ENCODE measurements at regions not wholly inside any gene's neighbourhood (a gene's known extent, or its start where the extent isn't known, plus 50 kb on each side); places are given as distances from the start of the nearest gene placed in this dataset.
"Not testable (repeated sequence)": the region's sequence is repeated elsewhere in the genome, so short reads cannot be mapped to it uniquely, and the experiment has no call there.

DNA sequence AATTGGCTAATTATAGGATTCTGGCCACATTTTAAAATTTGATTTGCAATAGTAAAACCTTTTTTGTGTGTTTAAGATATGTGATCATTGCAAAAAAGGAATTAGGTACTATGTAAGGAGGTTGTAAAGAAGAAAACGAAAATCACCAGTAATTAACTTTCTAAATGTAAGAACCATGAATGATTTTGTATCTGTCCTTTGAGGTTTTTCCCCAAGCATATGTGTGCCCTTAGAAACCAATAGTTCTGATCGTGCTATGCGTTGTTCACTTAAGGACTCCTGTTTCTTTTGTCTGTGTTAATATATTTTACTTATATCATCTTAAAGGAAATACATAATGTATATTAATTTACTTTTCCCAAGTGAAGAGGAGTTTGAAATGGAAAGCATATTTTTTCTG is 410.2 kb downstream of the PSAT1 start:
- no peak overlapping the region for H3K4me3 Mint-ChIP-seq
- no peaks in the 10 kb centered on the region for H3K27me3 Mint-ChIP-seq
- H3K27ac Mint-ChIP-seq (ENCODE audit: low read depth) = no peak overlapping the region
- ATAC-seq (replicated peaks; ENCODE audit: extremely low read depth, poor library complexity, severe bottlenecking) (no peak), DNase-seq (ENCODE audit: low spot score in 2 of 2) (no peak)
- peaks cover 2% of the 10 kb centered on the region for H3K36me3 Mint-ChIP-seq (ENCODE audit: insufficient read depth)
- peaks cover 7% of the 10 kb centered on the region for H3K9me3 Mint-ChIP-seq
- H3K4me1 Mint-ChIP-seq = no peaks in the 10 kb centered on the region

DNA sequence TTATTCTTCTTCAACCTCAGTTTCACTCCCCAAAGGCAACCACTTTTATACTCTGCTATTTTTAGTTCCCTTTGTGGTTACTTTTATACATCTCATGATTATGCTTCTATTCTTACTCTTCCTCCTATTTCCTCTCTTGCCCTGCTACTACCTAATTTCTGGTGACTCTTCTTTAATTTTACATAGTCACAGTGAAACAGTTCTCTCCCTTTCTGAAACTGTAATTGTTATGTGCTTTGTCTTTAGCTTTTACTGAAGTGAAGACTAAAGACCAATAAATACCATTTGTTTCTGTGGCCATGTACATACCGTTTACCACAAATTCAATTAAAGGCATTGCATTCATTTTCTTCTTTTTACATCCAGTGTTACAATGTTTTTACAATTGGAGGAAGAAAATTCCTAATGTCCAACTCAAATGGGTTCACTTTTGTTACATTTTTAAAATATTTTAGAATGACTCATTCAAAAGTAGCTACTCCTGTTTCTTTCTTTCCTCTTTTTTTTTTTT is 410.6 kb downstream of the PSAT1 start:
- H3K4me1 Mint-ChIP-seq = no peaks in the 10 kb centered on the region
- peaks cover 2% of the 10 kb centered on the region for H3K36me3 Mint-ChIP-seq (ENCODE audit: insufficient read depth)
- no peaks in the 10 kb centered on the region for H3K27me3 Mint-ChIP-seq
- no peak overlapping the region for H3K4me3 Mint-ChIP-seq
- peaks cover 11% of the 10 kb centered on the region for H3K9me3 Mint-ChIP-seq
- ATAC-seq (replicated peaks; ENCODE audit: extremely low read depth, poor library complexity, severe bottlenecking) (no peak), DNase-seq (ENCODE audit: low spot score in 2 of 2) (no peak)
- no peak overlapping the region for H3K27ac Mint-ChIP-seq (ENCODE audit: low read depth)

GRCh38 chr9:78712903-78713613 is 416.1 kb downstream of the PSAT1 start:
- no peaks in the 10 kb centered on the region for H3K4me1 Mint-ChIP-seq
- H3K4me3 Mint-ChIP-seq = no peak overlapping the region
- ATAC-seq (replicated peaks; ENCODE audit: extremely low read depth, poor library complexity, severe bottlenecking) (no peak), DNase-seq (ENCODE audit: low spot score in 2 of 2) (no peak)
- H3K27ac Mint-ChIP-seq (ENCODE audit: low read depth) = no peak overlapping the region
- peaks cover 2% of the 10 kb centered on the region for H3K36me3 Mint-ChIP-seq (ENCODE audit: insufficient read depth)
- peaks cover 13% of the 10 kb centered on the region for H3K9me3 Mint-ChIP-seq
- H3K27me3 Mint-ChIP-seq = no peaks in the 10 kb centered on the region

DNA sequence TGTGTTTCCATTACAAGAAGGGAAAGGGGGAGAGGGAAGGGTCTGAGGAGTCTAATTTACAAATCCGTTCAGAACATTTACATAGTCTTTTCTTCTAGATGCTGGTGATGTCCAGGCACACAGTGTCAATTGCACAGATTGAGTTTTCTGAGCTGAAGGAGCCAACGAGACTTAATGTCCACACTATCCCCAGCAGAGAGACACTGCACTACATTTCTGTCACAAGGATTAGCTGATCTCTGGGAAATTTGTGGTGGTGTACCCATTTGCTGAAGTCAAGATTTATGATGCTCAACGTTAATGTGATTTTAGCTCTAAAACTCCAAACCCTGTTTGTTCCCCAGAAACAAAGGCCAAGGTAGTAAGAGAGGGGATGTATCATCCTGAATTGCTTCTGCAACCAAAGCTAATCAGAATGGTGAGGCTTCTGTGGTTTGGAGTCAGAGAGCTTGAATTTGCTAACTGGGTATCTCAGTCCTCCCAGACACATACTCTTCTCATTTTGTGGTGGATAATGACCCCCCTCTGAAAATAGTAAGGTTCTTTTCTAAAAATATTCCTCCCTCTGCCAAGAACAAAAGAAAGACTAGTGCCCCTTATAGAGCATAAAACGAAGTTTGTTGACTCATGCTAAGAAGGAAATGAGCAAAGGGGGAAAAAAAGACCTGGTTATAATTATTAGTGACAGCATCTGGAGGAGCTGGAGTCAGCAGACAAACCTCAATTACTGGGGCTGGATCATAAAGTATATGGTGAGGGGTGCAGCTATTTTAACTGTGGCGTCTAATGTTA is 416.9 kb downstream of the PSAT1 start:
- Mint-ChIP-seq H3K4me1 (no peaks in the 10 kb centered on the region), H3K27me3 (no peaks in the 10 kb centered on the region), H3K9me3 (peaks cover 10% of the 10 kb centered on the region), H3K4me3 (no peak overlapping the region), H3K36me3 (ENCODE audit: insufficient read depth) (peaks cover 2% of the 10 kb centered on the region), H3K27ac (ENCODE audit: low read depth) (no peak overlapping the region)
- ATAC-seq (replicated peaks; ENCODE audit: extremely low read depth, poor library complexity, severe bottlenecking) (no peak), DNase-seq (ENCODE audit: low spot score in 2 of 2) (no peak)

DNA sequence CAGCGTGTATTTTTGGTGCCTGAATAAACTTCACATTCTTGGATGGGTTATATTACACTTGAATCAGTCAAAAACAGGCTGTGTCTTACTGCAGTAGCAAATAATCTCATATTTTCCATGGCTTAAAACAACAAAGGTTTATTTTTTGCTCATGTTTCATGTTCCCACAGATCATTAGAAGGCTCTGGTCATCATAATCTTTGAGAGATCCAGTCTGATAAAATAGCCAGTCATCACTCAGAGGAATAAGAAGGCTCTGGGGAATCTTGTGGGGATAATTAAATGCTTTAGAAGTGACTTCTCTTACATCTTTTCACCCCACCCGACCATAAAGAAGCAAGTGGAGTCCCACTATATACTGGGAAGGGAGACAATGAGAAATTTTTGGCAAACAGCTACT is 417.7 kb downstream of the PSAT1 start:
- no peak overlapping the region for H3K4me3 Mint-ChIP-seq
- DNase-seq (ENCODE audit: low spot score in 2 of 2) (no peak), ATAC-seq (replicated peaks; ENCODE audit: extremely low read depth, poor library complexity, severe bottlenecking) (no peak)
- no peaks in the 10 kb centered on the region for H3K4me1 Mint-ChIP-seq
- no peak overlapping the region for H3K27ac Mint-ChIP-seq (ENCODE audit: low read depth)
- H3K27me3 Mint-ChIP-seq = no peaks in the 10 kb centered on the region
- peaks cover 2% of the 10 kb centered on the region for H3K36me3 Mint-ChIP-seq (ENCODE audit: insufficient read depth)
- H3K9me3 Mint-ChIP-seq = peaks cover 10% of the 10 kb centered on the region

DNA sequence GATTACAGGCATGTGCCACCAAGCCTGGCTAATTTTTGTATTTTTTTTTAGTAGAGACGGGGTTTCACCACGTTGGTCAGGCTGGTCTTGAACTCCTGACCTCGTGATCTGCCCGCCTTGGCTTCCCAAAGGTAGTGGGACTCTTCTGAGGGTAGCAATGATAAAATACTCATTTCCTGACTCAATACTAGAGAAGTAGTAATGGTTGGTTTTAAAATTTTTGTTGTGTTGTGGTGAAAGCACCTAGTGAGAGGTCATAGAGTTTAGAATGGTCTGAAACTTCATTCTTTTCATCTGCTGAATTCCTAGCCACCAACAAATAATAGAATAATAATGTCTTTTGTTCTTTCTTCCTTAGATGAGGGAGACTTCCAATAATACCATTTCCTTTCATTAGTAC is 422.1 kb downstream of the PSAT1 start:
- not testable (repeated sequence) for H3K4me3 Mint-ChIP-seq; H3K27ac Mint-ChIP-seq (ENCODE audit: low read depth); DNase-seq (ENCODE audit: low spot score in 2 of 2)

GRCh38 chr9:78724896-78725295 is 428.0 kb downstream of the PSAT1 start:
- DNase-seq (ENCODE audit: low spot score in 2 of 2) (no peak), ATAC-seq (replicated peaks; ENCODE audit: extremely low read depth, poor library complexity, severe bottlenecking) (no peak)
- Mint-ChIP-seq H3K4me3 (no peak overlapping the region), H3K4me1 (no peaks in the 10 kb centered on the region), H3K36me3 (ENCODE audit: insufficient read depth) (peaks cover 2% of the 10 kb centered on the region), H3K27me3 (no peaks in the 10 kb centered on the region), H3K9me3 (peaks cover 30% of the 10 kb centered on the region), H3K27ac (ENCODE audit: low read depth) (no peak overlapping the region)

More for the DNA sequence above, 422.1 kb downstream of the PSAT1 start:
- not testable (repeated sequence) for H3K36me3 Mint-ChIP-seq (ENCODE audit: insufficient read depth); ATAC-seq (replicated peaks; ENCODE audit: extremely low read depth, poor library complexity, severe bottlenecking); H3K4me1 Mint-ChIP-seq; H3K27me3 Mint-ChIP-seq; H3K9me3 Mint-ChIP-seq

- H3K27ac Mint-ChIP-seq (ENCODE audit: low read depth) = no peak overlapping the region
Observed at GRCh38 chr9:78725503-78725902, 428.6 kb downstream of the PSAT1 start.

DNA sequence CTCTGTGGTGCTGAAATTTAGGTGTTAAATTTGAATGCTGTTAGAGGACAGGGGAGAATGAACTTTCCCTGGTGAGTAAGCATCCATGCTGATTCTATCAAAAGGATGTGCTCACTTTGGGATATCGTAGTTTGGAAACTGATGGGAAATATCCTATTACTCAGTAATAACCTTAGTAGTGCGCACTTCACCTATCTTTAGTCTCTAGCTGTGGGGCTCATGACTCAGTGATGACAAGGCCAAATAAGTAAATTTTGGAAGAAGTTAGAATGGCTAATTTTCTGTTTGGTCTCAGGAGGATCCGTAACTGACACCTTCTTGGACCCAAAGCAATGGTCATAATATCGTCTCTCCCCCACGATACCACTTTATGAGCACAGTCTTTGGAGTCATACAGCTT is 448.4 kb downstream of the PSAT1 start:
- H3K27ac Mint-ChIP-seq (ENCODE audit: low read depth) = no peak overlapping the region
- no peak for ATAC-seq (replicated peaks; ENCODE audit: extremely low read depth, poor library complexity, severe bottlenecking)
- no peak for DNase-seq (ENCODE audit: low spot score in 2 of 2)
- no peaks in the 10 kb centered on the region for H3K36me3 Mint-ChIP-seq (ENCODE audit: insufficient read depth)
- H3K9me3 Mint-ChIP-seq = peaks cover 12% of the 10 kb centered on the region
- H3K4me3 Mint-ChIP-seq = no peak overlapping the region
- H3K27me3 Mint-ChIP-seq = no peaks in the 10 kb centered on the region
- no peaks in the 10 kb centered on the region for H3K4me1 Mint-ChIP-seq

More at GRCh38 chr9:78725503-78725902, 428.6 kb downstream of the PSAT1 start:
- Mint-ChIP-seq H3K27me3 (no peaks in the 10 kb centered on the region), H3K4me1 (no peaks in the 10 kb centered on the region), H3K4me3 (no peak overlapping the region), H3K36me3 (ENCODE audit: insufficient read depth) (peaks cover 2% of the 10 kb centered on the region), H3K9me3 (peaks cover 34% of the 10 kb centered on the region)
- ATAC-seq (replicated peaks; ENCODE audit: extremely low read depth, poor library complexity, severe bottlenecking) (no peak), DNase-seq (ENCODE audit: low spot score in 2 of 2) (no peak)

GRCh38 chr9:78746010-78746409 is 449.1 kb downstream of the PSAT1 start:
- no peak for ATAC-seq (replicated peaks; ENCODE audit: extremely low read depth, poor library complexity, severe bottlenecking)
- H3K27me3 Mint-ChIP-seq = no peaks in the 10 kb centered on the region
- no peak overlapping the region for H3K27ac Mint-ChIP-seq (ENCODE audit: low read depth)
- H3K9me3 Mint-ChIP-seq = peaks cover 17% of the 10 kb centered on the region
- no peak overlapping the region for H3K4me3 Mint-ChIP-seq
- DNase-seq (ENCODE audit: low spot score in 2 of 2) = no peak
- H3K4me1 Mint-ChIP-seq = no peaks in the 10 kb centered on the region
- no peaks in the 10 kb centered on the region for H3K36me3 Mint-ChIP-seq (ENCODE audit: insufficient read depth)

DNA sequence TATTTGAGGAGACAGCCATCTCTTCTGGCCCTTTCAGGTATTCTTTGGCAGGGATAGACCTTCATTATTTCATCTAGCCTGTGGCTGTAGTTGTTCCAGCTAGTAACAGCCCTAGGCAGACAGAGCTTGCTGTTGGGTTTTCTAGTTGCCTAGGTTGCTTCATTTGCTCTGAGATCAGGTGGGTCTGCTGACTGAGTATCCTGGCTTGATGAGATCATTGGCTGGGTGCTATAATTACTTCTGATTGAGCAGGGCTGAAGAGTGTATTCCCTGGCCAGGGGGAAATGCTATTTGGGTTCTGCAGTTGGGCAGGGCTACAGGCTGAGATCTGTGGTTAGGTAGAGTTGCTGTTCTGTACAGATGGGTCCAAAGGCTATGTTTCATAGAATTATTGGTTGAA is 456.1 kb downstream of the PSAT1 start:
- H3K27ac Mint-ChIP-seq (ENCODE audit: low read depth) = no peak overlapping the region

DNA sequence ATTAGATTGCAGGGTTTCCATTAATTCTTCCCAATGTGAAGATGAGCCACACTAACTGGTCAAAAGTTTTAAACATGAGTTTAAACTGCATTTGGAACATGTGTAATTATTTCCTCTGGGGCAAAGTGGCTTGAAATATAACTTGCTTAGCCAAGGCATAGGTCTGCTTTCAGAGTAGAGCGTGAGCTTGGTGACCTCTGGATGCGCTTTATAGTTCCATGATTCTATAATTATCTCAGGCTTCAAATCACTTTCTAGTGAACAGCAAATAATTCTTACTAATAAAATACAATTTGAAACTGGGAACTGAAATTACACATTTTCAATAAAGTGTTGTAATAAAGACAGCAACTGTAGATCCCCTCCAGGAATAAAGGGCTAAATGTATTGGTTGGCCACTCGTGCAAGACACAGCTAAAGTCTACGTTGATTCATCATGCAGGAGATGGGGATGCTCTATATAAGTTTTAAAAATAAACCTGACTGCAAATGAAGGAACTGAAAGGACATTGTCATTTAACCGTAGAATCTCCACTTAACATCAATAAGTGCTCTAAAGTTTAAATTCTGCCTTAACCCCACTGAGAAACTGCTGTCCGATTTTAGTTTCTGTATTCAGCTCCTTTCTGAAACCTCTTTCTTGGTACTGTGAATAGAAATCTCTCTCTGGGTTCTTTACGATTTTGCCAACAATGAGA is 460.0 kb downstream of the PSAT1 start:
- Mint-ChIP-seq H3K4me3 (no peak overlapping the region), H3K36me3 (ENCODE audit: insufficient read depth) (no peaks in the 10 kb centered on the region), H3K4me1 (no peaks in the 10 kb centered on the region), H3K27me3 (no peaks in the 10 kb centered on the region), H3K27ac (ENCODE audit: low read depth) (no peak overlapping the region), H3K9me3 (peaks cover 4% of the 10 kb centered on the region)
- DNase-seq (ENCODE audit: low spot score in 2 of 2) (no peak), ATAC-seq (replicated peaks; ENCODE audit: extremely low read depth, poor library complexity, severe bottlenecking) (no peak)

More for the DNA sequence above, 456.1 kb downstream of the PSAT1 start:
- DNase-seq (ENCODE audit: low spot score in 2 of 2) = no peak
- Mint-ChIP-seq H3K9me3 (peaks cover 22% of the 10 kb centered on the region), H3K4me3 (no peak overlapping the region), H3K36me3 (ENCODE audit: insufficient read depth) (no peaks in the 10 kb centered on the region), H3K4me1 (no peaks in the 10 kb centered on the region), H3K27me3 (no peaks in the 10 kb centered on the region)
- ATAC-seq (replicated peaks; ENCODE audit: extremely low read depth, poor library complexity, severe bottlenecking) = no peak
